ENCODE measurements at regions not wholly inside any gene's neighbourhood (a gene's known extent, or its start where the extent isn't known, plus 50 kb on each side); places are given as distances from the start of the nearest gene placed in this dataset.

DNA sequence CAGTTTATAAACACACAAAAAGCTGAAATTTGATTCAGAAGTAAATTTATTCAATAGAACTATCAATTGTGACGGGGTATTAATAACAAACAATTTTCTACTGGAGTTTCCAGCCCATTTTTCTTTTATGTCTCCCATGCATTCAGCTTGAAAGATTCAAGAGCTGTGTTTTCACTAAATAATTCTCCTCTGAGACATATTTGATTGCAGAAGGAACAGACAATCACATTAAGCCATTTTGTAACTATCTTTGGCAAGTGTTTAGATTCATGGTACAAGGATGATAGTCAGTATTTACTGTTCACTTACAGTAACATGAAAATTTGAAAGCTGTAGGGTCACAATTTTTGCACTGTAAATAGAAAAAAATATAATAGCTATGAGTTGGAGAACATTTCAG is 198.4 kb upstream of the TACR3 start:
- no peaks in the 10 kb centered on the region for H3K4me1 ChIP-seq (ENCODE audit: control insufficient read depth in 5 of 5, insufficient read depth in 5 of 5, low read length in 5 of 5)
- no peaks in the 10 kb centered on the region for H3K36me3 ChIP-seq (ENCODE audit: control insufficient read depth in 4 of 4, insufficient read depth in 4 of 4, low read length in 4 of 4)
- no peak overlapping the region for H3K27ac ChIP-seq (ENCODE audit: low read depth in 1 of 2, low read length in 1 of 2)
- ATAC-seq (ENCODE audit: insufficient read depth, low FRiP score) (no peak), DNase-seq (no peak)
- no peaks in the 10 kb centered on the region for H3K9me3 ChIP-seq (ENCODE audit: control insufficient read depth in 4 of 4, insufficient read depth in 3 of 4, low read length in 3 of 4)
- H3K9ac ChIP-seq (ENCODE audit: insufficient read depth in 1 of 2, low read length in 2 of 2): no peak overlapping the region
- 72 to 87% methylated on average over 1 of the region's 1 CpG for WGBS, 2 donors
- H3K27me3 ChIP-seq (ENCODE audit: control insufficient read depth in 3 of 3, insufficient read depth in 3 of 3, low read length in 2 of 3): no peaks in the 10 kb centered on the region
- H3K4me3 ChIP-seq: no peak overlapping the region
- TF ChIP-seq, protein P1, sequence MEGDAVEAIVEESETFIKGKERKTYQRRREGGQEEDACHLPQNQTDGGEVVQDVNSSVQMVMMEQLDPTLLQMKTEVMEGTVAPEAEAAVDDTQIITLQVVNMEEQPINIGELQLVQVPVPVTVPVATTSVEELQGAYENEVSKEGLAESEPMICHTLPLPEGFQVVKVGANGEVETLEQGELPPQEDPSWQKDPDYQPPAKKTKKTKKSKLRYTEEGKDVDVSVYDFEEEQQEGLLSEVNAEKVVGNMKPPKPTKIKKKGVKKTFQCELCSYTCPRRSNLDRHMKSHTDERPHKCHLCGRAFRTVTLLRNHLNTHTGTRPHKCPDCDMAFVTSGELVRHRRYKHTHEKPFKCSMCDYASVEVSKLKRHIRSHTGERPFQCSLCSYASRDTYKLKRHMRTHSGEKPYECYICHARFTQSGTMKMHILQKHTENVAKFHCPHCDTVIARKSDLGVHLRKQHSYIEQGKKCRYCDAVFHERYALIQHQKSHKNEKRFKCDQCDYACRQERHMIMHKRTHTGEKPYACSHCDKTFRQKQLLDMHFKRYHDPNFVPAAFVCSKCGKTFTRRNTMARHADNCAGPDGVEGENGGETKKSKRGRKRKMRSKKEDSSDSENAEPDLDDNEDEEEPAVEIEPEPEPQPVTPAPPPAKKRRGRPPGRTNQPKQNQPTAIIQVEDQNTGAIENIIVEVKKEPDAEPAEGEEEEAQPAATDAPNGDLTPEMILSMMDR (IDR thresholded peaks at IDR 0.05; ENCODE audit: control extremely low read depth, extremely low read depth): no peak

DNA sequence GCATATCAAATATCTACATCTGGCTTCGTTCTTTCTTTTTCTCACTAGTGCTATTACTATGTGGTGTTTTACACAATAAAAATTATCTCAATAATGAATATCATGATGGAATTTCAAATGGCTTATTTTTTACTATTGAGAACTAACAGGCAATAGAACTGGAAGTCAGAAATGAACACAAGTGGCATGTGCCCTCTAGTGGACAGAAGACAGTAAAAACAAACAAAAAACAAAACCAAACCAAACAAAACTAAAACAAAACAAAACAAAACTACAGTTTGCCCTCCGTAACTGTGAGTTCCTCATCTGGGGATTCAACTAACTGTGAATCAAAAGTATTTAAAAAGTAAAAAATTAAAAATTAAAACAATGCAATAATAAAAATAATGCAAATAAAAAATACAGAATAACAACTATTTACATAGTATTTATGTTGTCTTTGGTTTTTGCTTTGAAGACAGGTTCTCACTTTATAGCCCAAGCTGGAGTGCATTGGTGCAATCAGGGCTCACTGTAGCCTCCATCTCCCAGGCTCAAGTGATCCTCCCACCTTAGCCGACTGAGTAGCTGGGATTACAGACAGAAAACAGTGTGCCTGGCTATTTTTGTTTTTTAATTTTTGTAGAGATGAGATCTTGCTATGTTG is 195.6 kb upstream of the TACR3 start:
- no peak overlapping the region for H3K9ac ChIP-seq (ENCODE audit: insufficient read depth in 1 of 2, low read length in 2 of 2)
- ATAC-seq (ENCODE audit: insufficient read depth, low FRiP score) (no peak), DNase-seq (peak in 2 of 3 donors; percentile 40 to 43)
- no peaks in the 10 kb centered on the region for H3K4me1 ChIP-seq (ENCODE audit: control insufficient read depth in 5 of 5, insufficient read depth in 5 of 5, low read length in 5 of 5)
- H3K36me3 ChIP-seq (ENCODE audit: control insufficient read depth in 4 of 4, insufficient read depth in 4 of 4, low read length in 4 of 4): no peaks in the 10 kb centered on the region
- no peak overlapping the region for H3K4me3 ChIP-seq
- no peak overlapping the region for H3K27ac ChIP-seq (ENCODE audit: low read depth in 1 of 2, low read length in 1 of 2)
- no peaks in the 10 kb centered on the region for H3K9me3 ChIP-seq (ENCODE audit: control insufficient read depth in 4 of 4, insufficient read depth in 3 of 4, low read length in 3 of 4)
- WGBS, 2 donors: 29 to 54% methylated on average over 3 of the region's 3 CpGs
- H3K27me3 ChIP-seq (ENCODE audit: control insufficient read depth in 3 of 3, insufficient read depth in 3 of 3, low read length in 2 of 3): no peaks in the 10 kb centered on the region
- TF ChIP-seq, protein P1 (IDR thresholded peaks at IDR 0.05; ENCODE audit: control extremely low read depth, extremely low read depth): no peak

DNA sequence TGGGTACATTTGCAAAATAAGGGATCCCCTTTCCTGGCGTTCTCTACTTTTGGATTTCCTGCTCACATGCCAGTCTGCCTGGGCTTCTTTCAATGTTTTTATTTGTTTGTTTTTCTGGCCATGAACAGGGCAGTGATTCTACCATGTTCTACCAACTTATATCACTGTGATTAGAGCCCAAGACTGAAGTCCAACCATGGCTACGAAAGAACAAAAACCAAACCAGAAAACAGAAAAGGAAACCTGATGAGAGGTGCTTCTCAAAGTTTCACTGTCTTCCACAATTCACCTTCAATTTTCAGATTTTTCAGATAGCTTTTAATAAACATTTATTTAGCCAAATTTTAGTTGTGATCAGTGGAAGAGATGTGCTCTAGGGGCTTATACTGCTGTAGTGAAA is 187.6 kb upstream of the TACR3 start:
- DNase-seq (no peak), ATAC-seq (ENCODE audit: insufficient read depth, low FRiP score) (no peak)
- no peak overlapping the region for H3K9ac ChIP-seq (ENCODE audit: insufficient read depth in 1 of 2, low read length in 2 of 2)
- H3K27me3 ChIP-seq (ENCODE audit: control insufficient read depth in 3 of 3, insufficient read depth in 3 of 3, low read length in 2 of 3): no peaks in the 10 kb centered on the region
- 78 to 84% methylated on average over 2 of the region's 2 CpGs for WGBS, 2 donors
- no peak overlapping the region for H3K4me3 ChIP-seq
- H3K9me3 ChIP-seq (ENCODE audit: control insufficient read depth in 4 of 4, insufficient read depth in 3 of 4, low read length in 3 of 4): no peaks in the 10 kb centered on the region
- H3K4me1 ChIP-seq (ENCODE audit: control insufficient read depth in 5 of 5, insufficient read depth in 5 of 5, low read length in 5 of 5): no peaks in the 10 kb centered on the region
- no peaks in the 10 kb centered on the region for H3K36me3 ChIP-seq (ENCODE audit: control insufficient read depth in 4 of 4, insufficient read depth in 4 of 4, low read length in 4 of 4)
- TF ChIP-seq, protein P1 (IDR thresholded peaks at IDR 0.05; ENCODE audit: control extremely low read depth, extremely low read depth): no peak
- H3K27ac ChIP-seq (ENCODE audit: low read depth in 1 of 2, low read length in 1 of 2): no peak overlapping the region

DNA sequence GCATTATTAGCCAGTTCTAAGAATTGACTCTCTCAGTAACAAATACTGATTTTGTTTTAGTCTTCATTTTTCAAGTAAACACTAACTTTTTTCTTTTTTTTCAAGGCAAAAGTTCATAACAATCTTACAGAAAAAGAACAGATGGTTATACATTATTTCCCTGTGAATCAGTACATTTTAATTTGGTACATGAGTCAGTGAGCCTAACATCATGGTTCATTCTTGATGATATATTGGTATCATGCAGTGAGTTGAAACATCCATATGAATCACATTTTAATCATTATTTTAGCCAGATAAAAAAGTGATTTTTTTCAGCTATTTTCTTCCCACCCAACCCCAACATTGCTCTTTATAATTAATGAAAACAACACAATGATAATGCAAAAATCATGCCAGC is 184.3 kb upstream of the TACR3 start:
- H3K9ac ChIP-seq (ENCODE audit: insufficient read depth in 1 of 2, low read length in 2 of 2): no peak overlapping the region
- H3K4me3 ChIP-seq: no peak overlapping the region

More for the DNA sequence above, 184.3 kb upstream of the TACR3 start:
- ATAC-seq (ENCODE audit: insufficient read depth, low FRiP score): no peak
- Histone ChIP-seq H3K36me3 (ENCODE audit: control insufficient read depth in 4 of 4, insufficient read depth in 4 of 4, low read length in 4 of 4) (no peaks in the 10 kb centered on the region), H3K27me3 (ENCODE audit: control insufficient read depth in 3 of 3, insufficient read depth in 3 of 3, low read length in 2 of 3) (no peaks in the 10 kb centered on the region), H3K9me3 (ENCODE audit: control insufficient read depth in 4 of 4, insufficient read depth in 3 of 4, low read length in 3 of 4) (peaks cover 0 to 4% (median 0%) of the 10 kb centered on the region in 4 donors), H3K4me1 (ENCODE audit: control insufficient read depth in 5 of 5, insufficient read depth in 5 of 5, low read length in 5 of 5) (no peaks in the 10 kb centered on the region), H3K27ac (ENCODE audit: low read depth in 1 of 2, low read length in 1 of 2) (no peak overlapping the region)
- TF ChIP-seq, protein P1 (IDR thresholded peaks at IDR 0.05; ENCODE audit: control extremely low read depth, extremely low read depth): no peak
- no peak for DNase-seq
